Activated B cell treated with CpG ODN at 0.5 μM for 24 hours (primary cell): ENCODE measurements at regions not wholly inside any gene's neighbourhood (a gene's known extent, or its start where the extent isn't known, plus 50 kb on each side); places are given as distances from the start of the nearest gene placed in this dataset.
"Not testable (repeated sequence)": the region's sequence is repeated elsewhere in the genome, so short reads cannot be mapped to it uniquely, and the experiment has no call there.

Experiments used
- ATAC-seq: fragments of 200-7000 bp; cut with Tn5 transposase; one replicate; pipeline ENCODE4 v1.10.0; 2021; ENCODE audit warnings: low read depth, mild to moderate bottlenecking, moderate library complexity
- CTCF ChIA-PET: fragments of 350-600 bp; sonication (Branson Sonifier 250); formaldehyde crosslinking; loops from one replicate; lab custom pipeline; 2021; ENCODE audit warnings: antibody characterized with exemption; lab: Charles Lee
- POLR2A ChIA-PET: fragments of 350-600 bp; sonication (Branson Sonifier 250); formaldehyde crosslinking; loops from one replicate; lab custom pipeline; 2021; ENCODE audit warnings: antibody characterized with exemption; lab: Charles Lee
- DNase-seq: peaks from one replicate; pipeline ENCODE4 v3.0.0; 2022
- H3K27ac Mint-ChIP-seq: one replicate; pipeline ENCODE4 v1.8.0; 2020; ENCODE audit warnings: mixed read lengths
- H3K27me3 Mint-ChIP-seq: one replicate; pipeline ENCODE4 v1.8.0; 2021; ENCODE audit warnings: mixed read lengths
- H3K36me3 Mint-ChIP-seq: one replicate; pipeline ENCODE4 v1.8.0; 2021; ENCODE audit warnings: low read depth, mixed read lengths
- H3K4me1 Mint-ChIP-seq: one replicate; pipeline ENCODE4 v1.8.0; 2021; ENCODE audit warnings: mixed read lengths
- H3K4me3 Mint-ChIP-seq: one replicate; pipeline ENCODE4 v1.8.0; 2020; ENCODE audit warnings: mild to moderate bottlenecking, mixed read lengths
- H3K9me3 Mint-ChIP-seq: one replicate; pipeline ENCODE4 v1.8.0; 2020; ENCODE audit warnings: mixed read lengths
- CTCF ChIP-seq: fragments of 200-600 bp; IDR thresholded peaks from one replicate; pipeline ENCODE4 v1.8.0; 2022; ENCODE audit warnings: antibody characterized with exemption, mild to moderate bottlenecking
- intact Hi-C: fragments of 100-400 bp; cut with micrococcal nuclease; formaldehyde crosslinking; loops from one replicate; pipeline ENCODE4 v1.15.1; 2024

GRCh38 chr4:12116009-12116552 lies 687.4 kb upstream of the HS3ST1 start:
- Mint-ChIP-seq H3K4me3 (no peak overlapping the region), H3K27ac (no peak overlapping the region), H3K36me3 (no peaks in the 10 kb centered on the region), H3K9me3 (peaks cover 34% of the 10 kb centered on the region), H3K4me1 (no peaks in the 10 kb centered on the region), H3K27me3 (no peaks in the 10 kb centered on the region)
- intact Hi-C loops = no loop called here
- ATAC-seq (no peak), DNase-seq (no peak)
- POLR2A ChIA-PET = no interaction called here
- CTCF ChIA-PET = no interaction called here
- no peak for TF ChIP-seq CTCF

- intact Hi-C loops = no loop called here
- Mint-ChIP-seq H3K27ac (no peak overlapping the region), H3K4me1 (no peaks in the 10 kb centered on the region), H3K36me3 (no peaks in the 10 kb centered on the region), H3K4me3 (no peak overlapping the region), H3K9me3 (peaks cover 29% of the 10 kb centered on the region), H3K27me3 (no peaks in the 10 kb centered on the region)
- ChIA-PET POLR2A (no interaction called here), CTCF (no interaction called here)
- DNase-seq = no peak
- no peak for ATAC-seq
- no peak for TF ChIP-seq CTCF
These were observed 681.9 kb upstream of the HS3ST1 start for GRCh38 chr4:12110627-12111026.

GRCh38 chr4:12109056-12109455 lies 680.4 kb upstream of the HS3ST1 start:
- intact Hi-C loops, H3K27me3 Mint-ChIP-seq, H3K4me3 Mint-ChIP-seq, CTCF ChIA-PET, H3K27ac Mint-ChIP-seq, H3K36me3 Mint-ChIP-seq, ATAC-seq, H3K4me1 Mint-ChIP-seq, POLR2A ChIA-PET, DNase-seq: not testable (repeated sequence)
- peaks cover 21% of the 10 kb centered on the region for H3K9me3 Mint-ChIP-seq

- no peak for TF ChIP-seq CTCF
- H3K36me3 Mint-ChIP-seq = no peaks in the 10 kb centered on the region
- ChIA-PET CTCF (no interaction called here), POLR2A (no interaction called here)
- intact Hi-C loops = no loop called here
- H3K27me3 Mint-ChIP-seq = no peaks in the 10 kb centered on the region
- no peaks in the 10 kb centered on the region for H3K4me1 Mint-ChIP-seq
- no peak for DNase-seq
- ATAC-seq = no peak
- no peak overlapping the region for H3K4me3 Mint-ChIP-seq
- no peak overlapping the region for H3K27ac Mint-ChIP-seq
- H3K9me3 Mint-ChIP-seq = peaks cover 8% of the 10 kb centered on the region
These were observed 676.8 kb upstream of the HS3ST1 start for GRCh38 chr4:12105519-12105918.

GRCh38 chr4:12089920-12090319 lies 661.2 kb upstream of the HS3ST1 start:
- H3K27me3 Mint-ChIP-seq, H3K36me3 Mint-ChIP-seq, DNase-seq, intact Hi-C loops, H3K27ac Mint-ChIP-seq, CTCF ChIA-PET, ATAC-seq, H3K4me1 Mint-ChIP-seq, H3K9me3 Mint-ChIP-seq, POLR2A ChIA-PET, H3K4me3 Mint-ChIP-seq: not testable (repeated sequence)

GRCh38 chr4:12084690-12085089 lies 656.0 kb upstream of the HS3ST1 start:
- CTCF ChIA-PET = no interaction called here
- no peaks in the 10 kb centered on the region for H3K27me3 Mint-ChIP-seq
- no peak overlapping the region for H3K27ac Mint-ChIP-seq
- no peaks in the 10 kb centered on the region for H3K9me3 Mint-ChIP-seq
- intact Hi-C loops = no loop called here
- ATAC-seq (no peak), DNase-seq (no peak)
- H3K36me3 Mint-ChIP-seq = no peaks in the 10 kb centered on the region
- no peak overlapping the region for H3K4me3 Mint-ChIP-seq
- TF ChIP-seq CTCF = no peak
- no peaks in the 10 kb centered on the region for H3K4me1 Mint-ChIP-seq
- POLR2A ChIA-PET = no interaction called here
